Activated T-cell treated with anti-CD3 and anti-CD28 coated beads for 24 hours (primary cell): ENCODE measurements at regions not wholly inside any gene's neighbourhood (a gene's known extent, or its start where the extent isn't known, plus 50 kb on each side); places are given as distances from the start of the nearest gene placed in this dataset.
"Not testable (repeated sequence)": the region's sequence is repeated elsewhere in the genome, so short reads cannot be mapped to it uniquely, and the experiment has no call there.

ENCODE experiments used
- DNase-seq: peaks from one replicate; pipeline ENCODE4 v3.0.0-alpha.2; 2020; ENCODE audit warnings: low read depth

DNA sequence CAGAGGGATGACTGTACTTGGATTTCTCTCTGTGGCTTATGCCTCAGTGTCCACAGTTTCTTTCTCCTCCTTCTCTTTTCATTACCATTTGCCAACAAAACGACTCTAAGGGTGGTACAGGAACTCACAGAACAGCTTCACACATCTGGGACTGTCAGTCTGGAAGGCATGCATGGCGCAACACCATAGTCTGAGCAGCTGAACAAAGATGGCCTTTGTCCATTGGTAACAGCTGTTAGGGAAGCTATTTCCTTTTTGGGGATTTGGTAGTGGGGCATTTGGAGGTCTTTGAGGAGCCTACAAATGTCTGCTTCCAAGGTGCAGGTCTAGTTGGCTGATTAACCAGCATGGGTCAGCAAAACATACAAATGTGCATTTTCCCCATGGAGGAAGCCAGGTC lies 81.4 kb upstream of the PCDH8 start:
- DNase-seq, result no peak

GRCh38 chr13:52926971-52927370 lies 78.5 kb upstream of the PCDH8 start:
- DNase-seq, result no peak

DNA sequence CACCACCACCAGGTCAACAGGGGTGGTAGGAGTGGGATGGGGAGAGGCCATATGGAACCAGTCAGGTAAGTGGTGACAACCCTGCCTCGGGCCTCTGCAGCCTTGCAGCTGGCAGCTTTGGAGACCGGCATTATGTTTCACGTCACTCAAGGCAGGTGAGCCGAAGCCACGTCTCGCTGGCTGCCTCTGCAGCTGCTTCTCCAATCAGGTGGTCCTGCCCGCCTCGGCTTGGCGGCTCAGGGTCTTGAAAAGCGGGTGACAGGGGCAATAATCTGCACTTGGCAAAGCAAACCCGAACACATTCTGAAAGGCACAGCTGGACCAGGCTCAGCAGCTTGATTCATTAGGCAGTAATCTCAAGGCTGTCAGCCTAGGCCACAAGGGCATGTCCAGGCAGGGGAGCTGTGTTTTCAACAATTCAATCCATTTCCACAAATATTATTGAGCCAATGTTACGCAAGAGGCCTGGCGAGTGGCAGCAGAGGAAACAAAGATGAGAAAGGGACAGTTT lies 77.4 kb upstream of the PCDH8 start:
- no peak for DNase-seq

GRCh38 chr13:52925251-52925650 lies 76.8 kb upstream of the PCDH8 start:
- no peak for DNase-seq

DNA sequence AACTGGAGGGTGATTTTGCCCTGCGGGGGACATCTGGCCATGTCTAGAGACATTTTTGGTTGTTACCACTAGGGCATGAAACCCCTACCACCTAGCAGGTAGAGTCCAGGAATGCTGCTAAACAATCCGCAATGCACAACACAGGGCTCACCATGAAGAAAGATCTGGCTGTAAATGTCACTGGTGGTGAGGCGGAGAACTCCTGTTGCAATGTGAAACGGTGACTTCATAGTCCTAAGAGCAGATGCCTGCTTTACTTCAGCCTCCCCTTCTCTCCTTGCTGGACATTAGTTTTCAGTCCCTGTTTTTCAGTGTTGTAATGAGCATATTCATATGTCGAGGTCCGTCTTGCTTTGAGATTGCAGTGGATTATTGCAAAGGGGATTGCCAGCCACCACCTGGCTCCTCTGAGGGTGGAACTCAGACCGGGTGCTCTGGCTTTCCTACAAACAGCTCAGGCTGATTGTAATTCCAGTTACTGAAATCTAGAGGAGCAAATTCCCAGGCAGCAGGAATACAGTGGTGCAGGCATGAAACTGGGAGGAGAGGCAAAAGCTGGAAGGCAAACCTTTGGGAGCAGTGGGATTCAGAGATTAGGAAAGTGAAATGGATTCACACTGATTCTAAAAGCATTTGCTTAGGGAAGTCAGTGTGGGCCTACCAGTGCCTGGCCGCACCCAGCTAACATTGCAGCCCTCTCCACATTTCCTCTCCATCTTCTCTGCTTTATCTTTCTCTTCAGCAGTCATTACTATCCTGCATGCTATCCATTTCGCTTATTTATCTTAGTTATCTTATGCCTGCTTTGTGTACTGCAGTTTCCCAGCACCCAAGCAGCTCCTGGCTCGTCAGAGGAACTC lies 76.1 kb upstream of the PCDH8 start:
- no peak for DNase-seq

GRCh38 chr13:52922961-52923360 lies 74.5 kb upstream of the PCDH8 start:
- no peak for DNase-seq

DNA sequence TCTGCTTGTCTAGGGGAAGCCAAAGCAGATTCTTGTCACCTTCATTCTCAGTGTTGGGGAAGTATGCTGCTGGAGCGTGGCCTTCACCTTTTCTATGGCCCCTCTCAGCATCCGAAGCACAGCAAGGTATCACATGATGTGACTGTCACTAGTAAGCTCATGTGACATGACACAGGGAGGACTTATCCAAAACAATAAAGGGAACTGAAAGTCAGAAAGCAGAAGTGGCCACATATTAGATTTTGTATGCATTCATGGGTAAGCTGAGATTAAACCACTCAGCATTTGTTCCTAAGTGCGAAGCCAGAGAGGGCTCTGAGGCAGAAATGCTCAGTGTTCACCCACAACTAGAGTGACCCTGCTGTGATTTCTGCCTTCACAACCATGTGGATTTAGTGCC lies 72.8 kb upstream of the PCDH8 start:
- DNase-seq, result no peak

GRCh38 chr13:52916486-52916990 lies 68.1 kb upstream of the PCDH8 start:
- no peak for DNase-seq

GRCh38 chr13:52911340-52911739 lies 62.9 kb upstream of the PCDH8 start:
- no peak for DNase-seq

DNA sequence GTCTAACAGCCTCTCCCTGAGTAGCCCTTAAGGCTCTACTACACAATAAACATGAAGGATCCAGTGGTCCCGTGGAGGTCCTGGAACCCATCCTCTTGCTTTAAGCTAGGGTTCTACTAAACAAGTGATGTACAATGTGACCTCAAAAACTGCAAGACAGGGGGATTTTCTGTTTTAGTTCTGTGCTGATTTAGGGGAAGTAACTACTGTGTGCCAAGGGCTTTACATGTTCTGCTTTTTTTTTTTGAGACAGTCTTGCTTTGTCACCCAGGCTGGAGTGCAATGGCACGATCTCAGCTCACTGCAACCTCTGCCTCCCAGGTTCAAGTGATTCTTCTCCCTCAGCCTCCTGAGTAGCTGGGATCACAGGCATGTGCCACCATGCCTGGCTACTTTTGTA lies 61.9 kb upstream of the PCDH8 start:
- DNase-seq, result not testable (repeated sequence)

DNA sequence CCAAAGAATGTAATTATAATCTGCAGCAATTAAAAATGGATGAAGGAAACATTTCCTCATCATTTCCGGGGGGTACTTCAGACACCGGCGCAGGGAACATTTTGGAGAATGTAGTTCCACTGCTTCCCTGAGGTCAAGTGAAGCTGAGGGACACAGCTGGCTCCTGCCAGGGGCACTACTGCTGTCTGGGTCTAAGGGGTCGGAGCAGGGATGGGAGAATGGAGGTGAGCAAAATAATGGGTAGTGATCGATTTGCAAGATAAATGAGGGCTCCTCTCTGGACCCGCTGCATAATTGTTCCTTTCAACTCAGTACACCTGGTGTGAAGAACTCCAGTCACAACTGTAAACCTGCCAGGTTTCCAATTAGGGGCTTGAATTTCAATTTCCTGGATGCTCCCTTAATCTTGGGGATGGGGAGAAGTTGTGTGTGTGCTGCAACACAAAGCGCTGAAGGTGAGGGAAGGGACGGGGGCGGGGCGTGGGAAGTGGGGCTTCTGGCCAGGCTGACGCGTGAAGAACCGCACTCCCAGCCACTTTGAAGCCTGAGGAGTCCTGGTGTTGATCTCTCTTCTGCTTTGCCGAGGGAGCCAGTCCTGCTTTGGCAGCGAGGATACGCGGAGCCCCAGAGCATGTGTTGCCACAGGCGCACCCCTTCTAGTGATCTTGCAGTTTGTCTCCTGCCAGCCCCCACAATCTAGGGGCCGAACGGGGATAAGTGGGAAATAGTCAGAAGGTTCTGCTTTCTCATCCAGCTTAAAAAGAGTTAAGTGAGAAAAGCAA lies 57.9 kb upstream of the PCDH8 start:
- DNase-seq, result no peak

GRCh38 chr13:52905701-52906100 lies 57.3 kb upstream of the PCDH8 start:
- DNase-seq, result no peak

DNA sequence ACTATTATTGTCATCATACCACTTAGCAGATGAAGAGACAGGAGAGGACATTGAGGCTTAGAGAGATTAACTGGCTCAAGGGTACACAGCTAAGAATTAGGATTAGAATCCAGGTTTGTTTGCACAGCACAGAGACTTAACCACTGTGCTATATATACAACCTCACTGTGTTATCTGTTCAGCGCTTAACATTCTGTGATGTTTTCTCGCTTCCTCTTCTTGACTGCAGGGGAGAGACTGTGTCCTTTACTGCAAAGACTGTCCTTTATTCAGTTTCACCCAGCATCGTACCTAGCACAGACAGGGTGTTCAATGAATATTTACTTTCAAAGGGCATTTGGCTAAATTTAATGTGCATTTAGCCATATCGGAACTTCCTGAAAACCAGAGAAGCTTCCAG lies 54.9 kb upstream of the PCDH8 start:
- no peak for DNase-seq

DNA sequence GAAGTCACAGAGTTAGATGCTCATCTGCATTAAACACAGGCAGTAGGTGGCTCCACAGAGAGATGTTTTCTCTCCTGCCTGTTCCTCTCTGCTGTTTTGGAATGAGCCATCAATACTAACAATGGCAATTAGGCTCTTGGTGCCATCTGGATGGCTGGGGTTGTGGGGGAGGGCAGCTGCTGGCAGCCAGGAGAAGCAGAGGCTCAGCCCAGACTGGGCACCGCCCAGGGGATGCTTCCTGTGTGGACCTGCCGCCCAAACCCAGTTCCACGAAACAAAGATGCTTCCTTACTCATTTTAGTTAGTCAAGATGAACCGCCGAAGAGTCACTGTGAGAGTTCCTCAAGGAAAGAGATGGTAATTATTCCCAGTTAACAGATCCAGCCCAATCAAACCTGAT lies 50.8 kb upstream of the PCDH8 start:
- no peak for DNase-seq
